Parathyroid adenoma (tissue), 2 donors: ENCODE measurements at regions not wholly inside any gene's neighbourhood (a gene's known extent, or its start where the extent isn't known, plus 50 kb on each side); places are given as distances from the start of the nearest gene placed in this dataset.

Experiments used
- H2AFZ ChIP-seq: fragments of 300-600 bp; sonication (generic); one replicate; pipeline ENCODE4 v1.7.0; 2017; ENCODE audit warnings: antibody characterized with exemption, mild to moderate bottlenecking
- H3K27ac ChIP-seq: fragments of 300-600 bp; sonication (generic); one replicate; pipeline ENCODE4 v1.7.0; 2017
- H3K27me3 ChIP-seq: fragments of 300-600 bp; sonication (generic); one replicate; pipeline ENCODE4 v1.7.0; 2017; ENCODE audit warnings: low read length; ENCODE audit not compliant: control insufficient read depth, insufficient read depth
- H3K36me3 ChIP-seq: fragments of 300-600 bp; sonication (generic); one replicate; pipeline ENCODE4 v1.7.0; 2017; ENCODE audit warnings: low read length; ENCODE audit not compliant: control insufficient read depth, insufficient read depth
- H3K4me1 ChIP-seq: fragments of 300-600 bp; sonication (generic); one replicate; pipeline ENCODE4 v1.7.0; 2017; ENCODE audit warnings: control low read depth
- H3K4me2 ChIP-seq: fragments of 300-600 bp; sonication (generic); one replicate; pipeline ENCODE4 v1.7.0; 2017; ENCODE audit warnings: low read length
- H3K4me3 ChIP-seq: fragments of 300-600 bp; sonication (generic); one replicate; pipeline ENCODE4 v1.7.0; 2017; ENCODE audit warnings: low read depth, low read length
- H3K79me2 ChIP-seq: fragments of 300-600 bp; sonication (generic); one replicate; pipeline ENCODE4 v1.7.0; 2017; ENCODE audit warnings: control low read depth
- H3K9ac ChIP-seq: fragments of 300-600 bp; sonication (generic); one replicate; pipeline ENCODE4 v1.7.0; 2017; ENCODE audit warnings: mild to moderate bottlenecking
- H3K9me3 ChIP-seq: fragments of 300-600 bp; sonication (generic); one replicate; pipeline ENCODE4 v1.7.0; 2017; ENCODE audit warnings: low read length; ENCODE audit not compliant: control insufficient read depth
- TF ChIP-seq, protein P1 (sequence below): fragments of 300-600 bp; sonication (generic); IDR thresholded peaks from one replicate; pipeline ENCODE4 v1.7.0; 2017; ENCODE audit warnings: antibody characterized with exemption, mild to moderate bottlenecking
- donor health status: primary hyperparathyroidism.

DNA sequence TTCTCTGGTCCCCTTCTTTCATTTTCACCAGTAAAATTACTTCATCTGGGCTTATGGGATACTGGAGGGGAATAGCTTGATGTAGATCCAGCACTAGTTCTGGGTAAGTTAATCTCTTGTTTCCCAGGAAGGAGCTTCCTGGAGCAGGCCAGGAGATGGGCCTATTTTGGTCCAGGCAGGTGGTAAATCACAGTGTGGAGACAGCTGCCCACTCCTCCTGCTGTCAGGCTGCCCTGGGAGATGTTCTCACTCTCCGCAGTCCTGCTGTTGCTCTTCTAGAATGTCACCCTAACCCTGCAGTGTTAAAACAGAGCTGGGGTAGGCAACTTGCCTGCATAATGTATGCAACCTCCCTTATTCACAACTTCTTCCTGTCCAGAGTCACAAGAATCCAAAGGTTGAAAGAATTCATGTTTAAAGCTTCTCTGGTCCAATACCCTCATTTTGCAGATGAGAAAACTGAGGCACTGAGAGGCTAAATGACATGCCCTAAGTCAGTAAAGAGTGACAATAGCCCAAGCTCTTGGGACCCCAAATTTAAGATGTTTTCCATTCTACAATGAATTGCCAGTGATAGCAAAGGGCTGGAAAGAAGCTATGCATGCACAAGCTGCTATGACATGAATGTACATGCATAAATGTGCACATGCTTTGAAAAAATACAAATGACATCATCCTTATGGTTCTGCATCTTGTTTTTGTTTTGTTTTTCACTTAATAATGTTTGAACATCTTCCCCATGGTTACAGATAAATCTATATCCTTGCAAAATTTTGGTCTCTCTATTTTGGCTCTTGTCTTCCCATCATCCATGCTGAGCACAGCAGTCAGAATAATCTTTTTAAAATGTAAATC is 71.8 kb upstream of the ADRA1B start:
- Histone ChIP-seq H3K36me3 (no peaks in the 10 kb centered on the region), H3K79me2 (no peaks in the 10 kb centered on the region), H3K4me2 (no peak overlapping the region), H3K27me3 (no peaks in the 10 kb centered on the region), H3K9ac (no peak overlapping the region), H3K9me3 (no peaks in the 10 kb centered on the region), H2AFZ (no peak overlapping the region), H3K27ac (no peak overlapping the region), H3K4me3 (no peak overlapping the region), H3K4me1 (no peaks in the 10 kb centered on the region)
- TF ChIP-seq, protein P1, sequence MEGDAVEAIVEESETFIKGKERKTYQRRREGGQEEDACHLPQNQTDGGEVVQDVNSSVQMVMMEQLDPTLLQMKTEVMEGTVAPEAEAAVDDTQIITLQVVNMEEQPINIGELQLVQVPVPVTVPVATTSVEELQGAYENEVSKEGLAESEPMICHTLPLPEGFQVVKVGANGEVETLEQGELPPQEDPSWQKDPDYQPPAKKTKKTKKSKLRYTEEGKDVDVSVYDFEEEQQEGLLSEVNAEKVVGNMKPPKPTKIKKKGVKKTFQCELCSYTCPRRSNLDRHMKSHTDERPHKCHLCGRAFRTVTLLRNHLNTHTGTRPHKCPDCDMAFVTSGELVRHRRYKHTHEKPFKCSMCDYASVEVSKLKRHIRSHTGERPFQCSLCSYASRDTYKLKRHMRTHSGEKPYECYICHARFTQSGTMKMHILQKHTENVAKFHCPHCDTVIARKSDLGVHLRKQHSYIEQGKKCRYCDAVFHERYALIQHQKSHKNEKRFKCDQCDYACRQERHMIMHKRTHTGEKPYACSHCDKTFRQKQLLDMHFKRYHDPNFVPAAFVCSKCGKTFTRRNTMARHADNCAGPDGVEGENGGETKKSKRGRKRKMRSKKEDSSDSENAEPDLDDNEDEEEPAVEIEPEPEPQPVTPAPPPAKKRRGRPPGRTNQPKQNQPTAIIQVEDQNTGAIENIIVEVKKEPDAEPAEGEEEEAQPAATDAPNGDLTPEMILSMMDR = no peak

- Histone ChIP-seq H3K36me3 (no peaks in the 10 kb centered on the region), H3K27ac (no peak overlapping the region), H3K9me3 (no peaks in the 10 kb centered on the region), H3K9ac (no peak overlapping the region), H3K79me2 (no peaks in the 10 kb centered on the region), H3K4me2 (no peak overlapping the region), H3K27me3 (no peaks in the 10 kb centered on the region), H3K4me3 (no peak overlapping the region), H3K4me1 (no peaks in the 10 kb centered on the region), H2AFZ (no peak overlapping the region)
- TF ChIP-seq, protein P1 = no peak
Measured at GRCh38 chr5:159849437-159850083, 66.7 kb upstream of the ADRA1B start.

- Histone ChIP-seq H3K36me3 (no peaks in the 10 kb centered on the region), H3K27me3 (no peaks in the 10 kb centered on the region), H3K4me2 (no peak overlapping the region), H3K4me3 (no peak overlapping the region), H3K79me2 (no peaks in the 10 kb centered on the region), H3K9ac (no peak overlapping the region), H2AFZ (no peak overlapping the region), H3K9me3 (no peaks in the 10 kb centered on the region), H3K27ac (no peak overlapping the region), H3K4me1 (no peaks in the 10 kb centered on the region)
- TF ChIP-seq, protein P1 = no peak
Measured at GRCh38 chr5:159850160-159850559, 66.1 kb upstream of the ADRA1B start.

DNA sequence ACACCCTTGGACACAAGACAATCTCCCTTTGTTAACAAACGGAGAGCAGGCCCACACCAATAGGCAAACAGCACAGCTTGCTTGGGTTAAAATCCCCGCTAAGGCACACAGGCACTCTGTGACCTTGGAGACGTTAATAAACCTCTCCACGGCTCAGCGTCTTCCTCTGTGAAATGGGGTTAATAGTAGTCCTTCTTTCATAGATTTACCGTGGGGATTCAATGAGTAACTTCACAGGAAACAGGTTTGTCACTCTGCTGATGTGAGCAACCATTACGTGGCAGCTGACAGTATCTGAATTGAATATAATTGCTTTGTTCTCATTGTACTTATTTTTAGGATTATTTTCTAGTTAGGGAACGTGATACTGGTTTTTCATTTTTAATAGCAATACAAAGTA is 65.2 kb upstream of the ADRA1B start:
- Histone ChIP-seq H3K27me3 (no peaks in the 10 kb centered on the region), H3K27ac (no peak overlapping the region), H3K4me3 (no peak overlapping the region), H3K9ac (no peak overlapping the region), H3K79me2 (no peaks in the 10 kb centered on the region), H3K36me3 (no peaks in the 10 kb centered on the region), H3K4me2 (no peak overlapping the region), H3K4me1 (no peaks in the 10 kb centered on the region), H3K9me3 (no peaks in the 10 kb centered on the region), H2AFZ (no peak overlapping the region)
- TF ChIP-seq, protein P1 = no peak
